ENCODE measurements at regions not wholly inside any gene's neighbourhood (a gene's known extent, or its start where the extent isn't known, plus 50 kb on each side); places are given as distances from the start of the nearest gene placed in this dataset.

- TF ChIP-seq SIN3A (IDR thresholded peaks at IDR 0.05; ENCODE audit: borderline replicate concordance, insufficient read depth, low read length) = no peak
- TF ChIP-seq REST (IDR thresholded peaks at IDR 0.05; ENCODE audit: insufficient read depth in 1 of 2, low read depth in 2 of 2, low read length in 2 of 2) = no peak
- no peak for TF ChIP-seq FOXP2 (optimal IDR thresholded peaks at IDR 0.05; ENCODE audit: borderline replicate concordance, extremely low read depth, extremely low read length, insufficient read depth)
- TF ChIP-seq POLR2AphosphoS5 (IDR thresholded peaks at IDR 0.05; ENCODE audit: low read depth, low read length) = no peak
- no peak for TF ChIP-seq TAF1 (IDR thresholded peaks at IDR 0.05; ENCODE audit: borderline replicate concordance, insufficient read depth, low read length)
These were observed 92.0 kb upstream of the PRMT6 start for GRCh38 chr1:106964495-106964894.

GRCh38 chr1:106968644-106969043 is 87.8 kb upstream of the PRMT6 start:
- TF ChIP-seq SIN3A (IDR thresholded peaks at IDR 0.05; ENCODE audit: borderline replicate concordance, insufficient read depth, low read length) = no peak
- no peak for TF ChIP-seq REST (IDR thresholded peaks at IDR 0.05; ENCODE audit: insufficient read depth in 1 of 2, low read depth in 2 of 2, low read length in 2 of 2)
- no peak for TF ChIP-seq TAF1 (IDR thresholded peaks at IDR 0.05; ENCODE audit: borderline replicate concordance, insufficient read depth, low read length)
- TF ChIP-seq FOXP2 (optimal IDR thresholded peaks at IDR 0.05; ENCODE audit: borderline replicate concordance, extremely low read depth, extremely low read length, insufficient read depth) = no peak
- TF ChIP-seq POLR2AphosphoS5 (IDR thresholded peaks at IDR 0.05; ENCODE audit: low read depth, low read length) = no peak

- TF ChIP-seq SIN3A (IDR thresholded peaks at IDR 0.05; ENCODE audit: borderline replicate concordance, insufficient read depth, low read length) (no peak), TAF1 (IDR thresholded peaks at IDR 0.05; ENCODE audit: borderline replicate concordance, insufficient read depth, low read length) (no peak), FOXP2 (optimal IDR thresholded peaks at IDR 0.05; ENCODE audit: borderline replicate concordance, extremely low read depth, extremely low read length, insufficient read depth) (no peak), POLR2AphosphoS5 (IDR thresholded peaks at IDR 0.05; ENCODE audit: low read depth, low read length) (no peak), REST (IDR thresholded peaks at IDR 0.05; ENCODE audit: insufficient read depth in 1 of 2, low read depth in 2 of 2, low read length in 2 of 2) (no peak)
These were observed 86.7 kb upstream of the PRMT6 start for GRCh38 chr1:106969731-106970130.

GRCh38 chr1:106972074-106972473 is 84.4 kb upstream of the PRMT6 start:
- TF ChIP-seq SIN3A (IDR thresholded peaks at IDR 0.05; ENCODE audit: borderline replicate concordance, insufficient read depth, low read length) (no peak), POLR2AphosphoS5 (IDR thresholded peaks at IDR 0.05; ENCODE audit: low read depth, low read length) (no peak), TAF1 (IDR thresholded peaks at IDR 0.05; ENCODE audit: borderline replicate concordance, insufficient read depth, low read length) (no peak), REST (IDR thresholded peaks at IDR 0.05; ENCODE audit: insufficient read depth in 1 of 2, low read depth in 2 of 2, low read length in 2 of 2) (no peak), FOXP2 (optimal IDR thresholded peaks at IDR 0.05; ENCODE audit: borderline replicate concordance, extremely low read depth, extremely low read length, insufficient read depth) (no peak)

GRCh38 chr1:106975944-106976343 is 80.5 kb upstream of the PRMT6 start:
- TF ChIP-seq TAF1 (IDR thresholded peaks at IDR 0.05; ENCODE audit: borderline replicate concordance, insufficient read depth, low read length) (no peak), REST (IDR thresholded peaks at IDR 0.05; ENCODE audit: insufficient read depth in 1 of 2, low read depth in 2 of 2, low read length in 2 of 2) (no peak), FOXP2 (optimal IDR thresholded peaks at IDR 0.05; ENCODE audit: borderline replicate concordance, extremely low read depth, extremely low read length, insufficient read depth) (no peak), POLR2AphosphoS5 (IDR thresholded peaks at IDR 0.05; ENCODE audit: low read depth, low read length) (no peak), SIN3A (IDR thresholded peaks at IDR 0.05; ENCODE audit: borderline replicate concordance, insufficient read depth, low read length) (no peak)
